GM21381 (cell line): ENCODE measurements at regions not wholly inside any gene's neighbourhood (a gene's known extent, or its start where the extent isn't known, plus 50 kb on each side); places are given as distances from the start of the nearest gene placed in this dataset.
"Not testable (repeated sequence)": the region's sequence is repeated elsewhere in the genome, so short reads cannot be mapped to it uniquely, and the experiment has no call there.

Experiments used
- ATAC-seq: cut with Tn5 transposase; IDR thresholded peaks from one replicate; pipeline ENCODE4 v1.9.1; 2021; ENCODE audit warnings: mild to moderate bottlenecking, moderate library complexity; ENCODE audit not compliant: unreplicated experiment

DNA sequence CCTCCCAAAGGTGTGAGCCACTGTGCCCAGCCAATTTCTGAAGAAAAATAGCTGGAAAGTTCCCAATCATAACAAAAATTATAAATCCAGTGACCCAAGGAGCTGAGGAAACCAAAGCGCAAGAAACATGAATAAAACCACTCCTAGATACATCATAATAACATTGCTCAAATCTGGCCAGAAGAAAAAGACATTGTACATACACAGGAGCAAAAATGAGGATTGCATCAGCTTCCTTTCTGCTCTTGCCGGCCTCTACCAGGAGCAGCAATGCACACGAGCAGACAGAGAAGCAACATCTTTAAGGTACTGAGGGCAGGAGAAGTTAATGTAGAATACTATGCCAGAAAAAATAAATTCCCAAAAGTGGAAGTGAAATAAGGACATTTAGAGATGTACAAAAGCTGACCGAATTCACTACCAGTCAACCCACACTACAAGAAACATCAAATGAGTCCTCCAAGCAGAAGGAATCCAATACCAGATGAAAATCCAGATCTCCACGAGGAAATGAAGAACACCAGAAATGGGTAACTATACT is 127.0 kb upstream of the NBPF11 start:
- ATAC-seq: not testable (repeated sequence)

DNA sequence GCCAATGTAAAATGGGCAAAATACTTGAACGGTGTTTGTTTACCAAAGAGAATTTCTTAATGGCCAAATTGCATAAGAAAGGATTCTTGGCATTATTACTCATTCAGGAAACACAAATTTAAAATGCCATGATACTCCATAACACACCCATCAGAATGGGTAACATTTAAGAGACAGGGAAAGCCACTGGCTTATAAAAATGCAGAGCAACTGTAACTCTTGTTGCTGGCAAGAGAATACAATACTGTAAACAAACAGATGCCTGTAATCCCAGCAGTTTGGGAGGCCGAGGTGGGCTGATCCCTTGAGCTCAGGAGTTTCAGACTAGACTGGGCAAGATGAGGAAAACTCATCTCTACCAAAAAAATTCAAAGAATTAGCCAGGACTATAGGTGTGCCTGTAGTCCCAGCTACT is 125.8 kb upstream of the NBPF11 start:
- ATAC-seq: not testable (repeated sequence)

DNA sequence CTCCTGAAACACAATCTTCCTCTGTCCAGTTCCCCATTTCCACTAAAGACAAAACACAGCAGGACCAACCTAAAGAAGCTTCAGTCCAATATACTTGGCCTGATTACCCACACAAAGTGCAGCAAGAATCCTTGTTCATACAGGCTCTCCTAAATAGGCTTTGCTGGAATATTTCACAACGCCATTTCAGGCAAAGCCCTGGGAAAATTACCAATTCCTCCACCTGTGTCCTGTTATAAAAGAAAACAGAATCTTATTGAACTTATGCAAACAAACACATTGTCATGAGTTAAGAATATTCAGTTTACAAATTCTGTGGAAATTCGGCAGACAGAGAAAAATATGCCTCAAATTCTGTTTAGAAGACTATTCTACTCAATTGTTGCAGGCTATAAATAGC is 115.0 kb upstream of the NBPF11 start:
- ATAC-seq: not testable (repeated sequence)

- no peak for ATAC-seq
Measured at GRCh38 chr1:148264374-148265276, 112.5 kb upstream of the NBPF11 start.

GRCh38 chr1:148263906-148264255 is 111.8 kb upstream of the NBPF11 start:
- peak; percentile 10 for ATAC-seq

GRCh38 chr1:148263128-148263905 is 111.2 kb upstream of the NBPF11 start:
- ATAC-seq: peak; percentile 61

GRCh38 chr1:148261684-148262083 is 109.6 kb upstream of the NBPF11 start:
- ATAC-seq: not testable (repeated sequence)

DNA sequence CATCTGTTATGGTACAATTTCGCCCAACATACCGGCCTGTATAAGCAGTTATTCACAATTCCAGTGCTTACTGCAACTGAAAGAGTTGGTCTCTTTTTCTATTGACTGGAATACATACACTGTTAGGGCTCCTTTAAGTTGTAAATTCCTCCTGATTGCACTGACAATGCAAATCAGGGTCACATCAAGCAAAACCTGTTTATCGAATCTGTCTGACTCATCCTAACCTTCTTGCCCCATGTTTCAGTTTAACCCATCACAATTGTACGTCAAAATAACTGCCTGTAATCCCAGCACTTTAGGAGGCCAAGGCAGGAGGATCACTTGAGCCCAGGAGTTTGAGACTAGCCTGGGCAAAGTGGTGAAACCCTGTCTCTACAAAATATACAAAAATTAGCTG is 105.8 kb upstream of the NBPF11 start:
- ATAC-seq: not testable (repeated sequence)

DNA sequence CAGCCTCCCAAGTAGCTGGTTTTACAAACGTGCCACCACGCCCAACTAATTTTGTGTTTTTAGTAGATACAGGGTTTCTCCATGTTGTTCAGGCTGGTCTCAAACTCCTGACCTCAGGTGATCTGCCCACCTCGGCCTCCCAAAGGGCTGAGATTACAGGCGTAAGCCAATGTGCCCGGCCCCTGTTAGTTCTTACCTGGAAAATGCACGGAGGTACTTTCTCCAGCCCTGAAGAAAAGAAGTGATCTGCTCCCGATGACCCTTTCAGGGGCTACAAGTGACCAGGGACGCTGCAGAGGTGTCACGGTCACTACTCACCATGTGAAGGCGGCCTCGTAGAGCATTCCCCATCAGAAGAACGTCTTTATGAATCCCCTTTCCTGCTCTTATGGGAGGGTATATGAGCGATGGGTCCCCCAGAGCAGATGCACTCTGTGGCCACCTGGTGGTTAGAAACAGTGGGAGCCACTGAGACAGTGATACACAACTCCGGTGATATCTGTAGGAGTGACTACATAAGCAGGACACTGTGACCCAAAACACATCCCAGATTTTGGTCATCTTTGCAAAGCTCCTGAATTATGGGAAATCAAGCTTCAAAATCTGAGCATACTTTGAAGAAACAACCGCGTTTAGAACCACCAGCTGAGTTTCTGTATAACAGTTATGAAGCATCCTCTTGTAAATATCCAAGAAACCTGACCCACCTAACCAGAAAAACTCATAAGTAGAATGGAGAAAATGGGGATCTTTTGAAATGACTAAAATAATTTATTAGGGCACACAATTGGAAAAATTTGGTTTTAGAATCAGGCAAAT is 102.7 kb upstream of the NBPF11 start:
- ATAC-seq: not testable (repeated sequence)

DNA sequence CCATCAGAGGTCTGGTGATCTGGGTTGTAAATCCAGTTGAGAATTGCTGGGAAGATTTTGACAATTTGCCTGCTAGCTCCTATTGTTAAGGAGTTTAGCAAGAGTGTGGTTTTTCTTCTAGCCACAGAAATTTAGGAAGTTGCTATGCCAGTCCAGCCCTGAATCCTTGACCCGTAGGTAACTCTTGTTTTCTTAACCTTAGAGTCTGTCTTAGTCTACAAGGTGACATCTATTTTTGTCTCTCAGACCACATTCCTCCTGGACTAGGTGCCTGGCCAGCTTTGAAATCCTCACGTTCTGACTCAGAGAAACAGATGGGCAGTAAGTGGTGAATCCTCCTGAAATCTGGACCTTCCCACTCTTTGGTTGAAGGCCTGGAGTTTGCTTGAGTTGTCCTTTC is 101.7 kb upstream of the NBPF11 start:
- not testable (repeated sequence) for ATAC-seq

DNA sequence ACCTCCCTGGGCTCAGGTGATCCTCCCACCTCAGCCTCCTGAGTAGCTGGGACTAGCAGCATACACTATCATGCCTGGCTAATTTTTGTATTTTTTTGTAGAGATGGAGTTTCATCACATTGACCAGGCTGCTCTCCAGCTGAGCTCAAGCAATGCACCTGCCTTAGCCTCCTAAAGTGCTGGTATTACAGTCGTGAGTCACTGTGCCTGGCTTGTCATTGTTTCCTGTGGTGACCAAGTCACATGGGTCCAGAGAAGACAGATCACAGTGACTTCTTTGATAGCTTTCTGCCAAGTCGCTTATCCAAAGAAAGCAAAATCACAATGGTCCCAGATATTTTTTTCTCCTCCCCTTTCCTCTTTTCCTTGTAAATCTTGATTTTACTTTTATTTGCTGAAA is 96.7 kb upstream of the NBPF11 start:
- not testable (repeated sequence) for ATAC-seq

DNA sequence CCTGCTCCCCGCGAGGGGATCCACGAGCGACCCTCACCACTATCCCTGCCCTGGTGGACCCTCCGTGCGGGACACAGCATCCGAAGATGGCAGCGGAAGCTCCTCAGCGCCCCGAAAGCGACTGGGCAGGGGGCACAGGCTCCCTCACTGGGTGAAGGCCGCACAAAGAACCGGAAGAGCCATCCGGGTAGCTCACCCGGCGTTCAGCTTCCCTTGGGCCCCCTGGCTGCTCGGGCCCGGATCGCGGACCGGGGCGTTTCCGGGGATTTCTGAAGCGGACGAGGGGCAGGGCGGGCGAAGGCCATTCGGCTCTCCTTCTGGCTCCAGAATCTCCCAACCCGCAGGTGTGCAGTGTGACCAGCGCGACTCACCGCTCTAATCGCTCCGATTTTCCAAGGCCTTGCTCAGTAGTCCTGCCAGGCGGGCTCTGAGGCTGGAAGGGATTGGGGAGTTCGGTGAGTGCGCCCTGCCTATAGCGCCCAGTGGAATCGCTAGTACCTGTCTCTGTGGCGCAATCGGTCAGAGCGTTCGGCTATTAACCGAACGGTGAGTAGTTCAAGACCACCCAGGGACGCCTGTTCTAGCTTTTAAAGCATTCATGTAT is 94.3 kb upstream of the NBPF11 start:
- ATAC-seq: not testable (repeated sequence)

DNA sequence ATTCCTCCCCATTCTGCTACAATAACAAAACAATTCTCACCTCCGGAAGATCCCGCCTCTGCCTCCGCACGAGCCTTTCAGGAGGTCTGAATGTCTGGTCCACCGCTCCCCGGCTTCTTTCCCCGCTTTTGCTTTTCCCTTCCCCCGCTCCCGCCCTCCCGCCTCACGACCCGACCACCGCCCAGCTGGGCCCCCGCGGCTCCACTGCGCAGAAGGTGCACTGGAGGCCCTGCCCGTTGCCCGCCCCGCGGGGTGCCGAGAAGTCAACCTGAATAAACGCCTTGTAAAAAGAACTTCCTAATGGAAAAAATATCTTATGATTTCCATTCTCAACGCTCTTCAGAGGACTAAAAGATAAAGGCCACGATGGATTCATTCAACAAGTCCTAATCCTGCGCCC is 93.8 kb upstream of the NBPF11 start:
- ATAC-seq: not testable (repeated sequence)

DNA sequence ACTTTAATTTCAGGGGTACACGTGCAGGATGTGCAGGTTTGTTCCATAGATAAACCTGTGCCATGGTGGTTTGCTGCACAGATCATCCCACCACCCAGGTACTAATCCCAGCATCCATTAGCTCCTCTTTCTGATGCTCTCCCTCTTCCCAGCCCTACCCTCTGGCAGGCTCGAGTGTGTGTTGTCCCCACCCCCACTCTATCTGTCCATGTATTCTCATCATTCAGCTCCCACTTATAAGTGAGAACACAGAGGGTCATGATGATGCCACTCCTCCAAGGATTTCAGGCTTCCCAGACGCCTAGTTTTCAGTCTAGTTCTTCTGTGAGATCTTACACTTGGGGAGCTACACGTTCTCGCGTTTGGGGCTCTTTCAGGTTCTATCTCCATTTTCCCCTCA is 93.4 kb upstream of the NBPF11 start:
- ATAC-seq: not testable (repeated sequence)

DNA sequence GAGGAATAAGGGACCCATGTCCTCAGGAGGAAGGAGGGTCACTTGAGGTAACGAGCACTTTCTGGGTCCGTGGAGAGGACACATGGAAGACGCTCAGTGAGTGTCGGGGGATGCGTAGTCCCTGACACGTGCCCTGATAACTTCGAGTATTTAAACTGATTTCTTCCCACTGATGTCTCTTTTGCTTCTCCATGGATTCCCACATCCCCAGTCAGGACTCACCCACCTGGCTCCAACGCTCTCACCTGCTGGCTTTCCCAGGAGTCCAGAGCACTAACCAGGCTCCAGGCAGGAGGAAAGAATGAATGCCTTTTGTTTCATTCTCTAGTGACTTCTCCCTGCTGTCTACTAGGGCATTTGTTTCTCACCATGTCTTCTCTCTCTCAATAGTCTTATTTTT is 81.2 kb upstream of the NBPF11 start:
- ATAC-seq: not testable (repeated sequence)

- not testable (repeated sequence) for ATAC-seq
Measured at GRCh38 chr1:148228846-148229245, 76.8 kb upstream of the NBPF11 start.

DNA sequence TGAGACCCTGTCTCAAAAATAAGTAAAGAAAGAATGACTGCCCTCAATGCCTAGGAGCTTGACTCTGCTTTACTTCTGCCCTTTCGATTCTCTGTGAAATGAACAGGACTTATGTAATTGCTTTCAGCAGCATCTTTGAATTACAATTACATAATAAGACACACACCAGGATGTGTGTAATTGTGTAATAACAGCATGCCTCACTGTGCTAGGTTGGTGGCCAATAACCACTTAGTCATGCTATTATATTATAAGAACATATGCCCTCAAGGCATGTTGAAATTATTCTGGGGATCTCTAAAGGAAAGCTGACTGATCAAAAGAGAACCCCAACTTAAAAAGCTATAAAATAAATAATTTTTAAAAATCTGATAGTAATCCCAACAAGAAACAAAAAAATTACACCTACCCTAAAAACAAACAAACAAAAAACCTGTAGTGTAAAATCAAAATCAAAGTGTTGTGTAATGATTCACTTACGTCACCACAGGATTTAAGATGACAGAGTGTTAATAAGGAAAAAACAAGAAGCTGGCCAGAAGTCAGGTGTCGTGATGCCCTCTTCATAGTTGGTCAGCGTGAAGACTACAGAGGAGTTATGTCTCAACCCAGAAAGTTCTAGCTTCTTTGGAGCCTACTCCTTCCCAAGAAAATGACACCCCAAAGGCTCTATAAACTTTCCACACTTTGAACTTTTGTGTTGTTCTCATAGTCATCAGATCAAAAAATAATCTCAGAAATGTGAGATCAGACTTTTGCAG is 70.5 kb upstream of the NBPF11 start:
- ATAC-seq: not testable (repeated sequence)

DNA sequence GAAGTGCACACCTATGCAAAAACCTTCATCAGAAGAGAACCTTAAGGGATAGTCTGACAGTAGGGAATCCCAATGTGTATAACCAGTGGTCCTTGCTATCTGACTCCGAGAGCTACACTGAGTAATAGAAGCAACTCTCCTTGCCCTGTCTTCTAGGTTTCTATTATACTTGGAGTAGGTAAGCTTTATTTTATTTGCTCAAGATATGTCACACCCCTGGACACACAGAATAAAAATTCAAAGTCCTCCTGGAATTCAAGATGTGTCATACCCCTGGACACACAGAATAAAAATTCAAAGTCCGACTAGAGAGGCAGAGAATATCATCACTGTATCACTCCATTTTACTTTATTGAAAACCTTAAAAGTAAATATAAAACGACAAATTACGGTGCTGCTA is 69.5 kb upstream of the NBPF11 start:
- not testable (repeated sequence) for ATAC-seq

DNA sequence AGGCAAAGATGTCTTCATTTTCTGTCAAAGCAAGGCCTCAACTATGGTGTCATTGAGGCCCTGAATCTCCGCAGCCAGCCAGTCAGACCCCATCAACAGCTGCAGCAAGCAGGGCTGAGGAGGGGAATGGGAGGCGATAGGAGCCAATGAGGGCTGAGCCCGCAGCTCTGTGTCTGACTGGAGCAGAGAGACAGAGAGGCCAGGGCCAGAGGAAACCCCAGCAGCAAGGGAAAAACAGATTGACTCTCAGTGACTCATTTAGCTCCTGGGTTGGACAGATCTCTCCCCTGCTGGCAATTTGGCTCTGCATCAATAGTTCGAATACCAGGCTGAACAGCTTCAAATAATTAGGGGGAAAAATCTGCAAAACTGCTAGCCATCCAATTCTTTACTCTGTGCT is 67.1 kb upstream of the NBPF11 start:
- ATAC-seq: not testable (repeated sequence)

- ATAC-seq: not testable (repeated sequence)
Measured at GRCh38 chr1:148211191-148211590, 59.1 kb upstream of the NBPF11 start.
